Smooth muscle cell (in vitro differentiated cells): ENCODE measurements at regions not wholly inside any gene's neighbourhood (a gene's known extent, or its start where the extent isn't known, plus 50 kb on each side); places are given as distances from the start of the nearest gene placed in this dataset.

ENCODE experiments used
- DNase-seq: peaks from one replicate; lab custom pipeline; 2025; ENCODE audit not compliant: unreplicated experiment; lab: John Stamatoyannopoulos, UW
- H2AFZ ChIP-seq: fragments of 200-600 bp; sonication (generic); 2 replicates; pipeline ENCODE4 v1.6.0; 2016; ENCODE audit warnings: antibody characterized with exemption, low read depth, mild to moderate bottlenecking
- H3F3A ChIP-seq: fragments of 200-600 bp; sonication (generic); 2 replicates; pipeline ENCODE4 v1.6.0; 2017; ENCODE audit warnings: antibody characterized with exemption, low read depth
- H3K27ac ChIP-seq: fragments of 200-600 bp; sonication (generic); 2 replicates; pipeline ENCODE4 v1.5.1; 2016; ENCODE audit warnings: low read depth, mild to moderate bottlenecking
- H3K27me3 ChIP-seq: fragments of 200-600 bp; sonication (generic); 2 replicates; pipeline ENCODE4 v1.6.1; 2016; ENCODE audit warnings: low read depth, mild to moderate bottlenecking
- H3K36me3 ChIP-seq: fragments of 200-600 bp; sonication (generic); 2 replicates; pipeline ENCODE4 v1.5.1; 2016; ENCODE audit warnings: low read depth
- H3K4me1 ChIP-seq: fragments of 200-600 bp; sonication (generic); 2 replicates; pipeline ENCODE4 v1.5.1; 2016; ENCODE audit warnings: low read depth
- H3K4me2 ChIP-seq: fragments of 200-600 bp; sonication (generic); 2 replicates; pipeline ENCODE4 v1.6.0; 2016; ENCODE audit warnings: mild to moderate bottlenecking
- H3K4me3 ChIP-seq: fragments of 200-600 bp; sonication (generic); 2 replicates; pipeline ENCODE4 v1.5.1; 2016; ENCODE audit warnings: mild to moderate bottlenecking
- H3K79me2 ChIP-seq: fragments of 200-600 bp; sonication (generic); 2 replicates; pipeline ENCODE4 v1.6.0; 2016; ENCODE audit warnings: low read depth, mild to moderate bottlenecking
- H3K9ac ChIP-seq: fragments of 200-600 bp; sonication (generic); 2 replicates; pipeline ENCODE4 v1.6.0; 2016; ENCODE audit warnings: low read depth
- H3K9me3 ChIP-seq: fragments of 200-600 bp; sonication (generic); replicated peaks from 2 replicates; pipeline ENCODE4 v1.5.1; 2016; ENCODE audit warnings: low read depth
- H4K20me1 ChIP-seq: fragments of 200-600 bp; sonication (generic); 2 replicates; pipeline ENCODE4 v1.6.0; 2016; ENCODE audit warnings: low read depth
- WGBS: methylation state at CpG from one replicate; pipeline ENCODE4 v1.1.7; 2016; ENCODE audit warnings: low lambda C conversion rate; 5-methylcytosine and 5-hydroxymethylcytosine counted together
- TF ChIP-seq, protein P1 (sequence below): fragments of 200-600 bp; sonication (generic); IDR thresholded peaks from 2 replicates; pipeline ENCODE4 v1.5.1; 2017; ENCODE audit warnings: borderline replicate concordance, mild to moderate bottlenecking, antibody characterized with exemption; ENCODE audit not compliant: insufficient read depth, poor library complexity, severe bottlenecking

- Histone ChIP-seq H3K4me3 (no peak overlapping the region), H3K79me2 (no peaks in the 10 kb centered on the region), H3K9me3 (no peaks in the 10 kb centered on the region), H3F3A (no peaks in the 10 kb centered on the region), H3K36me3 (no peaks in the 10 kb centered on the region), H3K4me1 (no peaks in the 10 kb centered on the region), H2AFZ (no peak overlapping the region), H3K27me3 (no peaks in the 10 kb centered on the region), H3K27ac (no peak overlapping the region), H3K4me2 (no peak overlapping the region), H4K20me1 (no peaks in the 10 kb centered on the region), H3K9ac (no peak overlapping the region)
- TF ChIP-seq, protein P1, sequence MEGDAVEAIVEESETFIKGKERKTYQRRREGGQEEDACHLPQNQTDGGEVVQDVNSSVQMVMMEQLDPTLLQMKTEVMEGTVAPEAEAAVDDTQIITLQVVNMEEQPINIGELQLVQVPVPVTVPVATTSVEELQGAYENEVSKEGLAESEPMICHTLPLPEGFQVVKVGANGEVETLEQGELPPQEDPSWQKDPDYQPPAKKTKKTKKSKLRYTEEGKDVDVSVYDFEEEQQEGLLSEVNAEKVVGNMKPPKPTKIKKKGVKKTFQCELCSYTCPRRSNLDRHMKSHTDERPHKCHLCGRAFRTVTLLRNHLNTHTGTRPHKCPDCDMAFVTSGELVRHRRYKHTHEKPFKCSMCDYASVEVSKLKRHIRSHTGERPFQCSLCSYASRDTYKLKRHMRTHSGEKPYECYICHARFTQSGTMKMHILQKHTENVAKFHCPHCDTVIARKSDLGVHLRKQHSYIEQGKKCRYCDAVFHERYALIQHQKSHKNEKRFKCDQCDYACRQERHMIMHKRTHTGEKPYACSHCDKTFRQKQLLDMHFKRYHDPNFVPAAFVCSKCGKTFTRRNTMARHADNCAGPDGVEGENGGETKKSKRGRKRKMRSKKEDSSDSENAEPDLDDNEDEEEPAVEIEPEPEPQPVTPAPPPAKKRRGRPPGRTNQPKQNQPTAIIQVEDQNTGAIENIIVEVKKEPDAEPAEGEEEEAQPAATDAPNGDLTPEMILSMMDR, result no peak
- 95% methylated on average over 4 of the region's 4 CpGs for WGBS
- DNase-seq, result no peak
Observed at GRCh38 chr9:7659766-7660165, 139.8 kb downstream of the DMAC1 start.

DNA sequence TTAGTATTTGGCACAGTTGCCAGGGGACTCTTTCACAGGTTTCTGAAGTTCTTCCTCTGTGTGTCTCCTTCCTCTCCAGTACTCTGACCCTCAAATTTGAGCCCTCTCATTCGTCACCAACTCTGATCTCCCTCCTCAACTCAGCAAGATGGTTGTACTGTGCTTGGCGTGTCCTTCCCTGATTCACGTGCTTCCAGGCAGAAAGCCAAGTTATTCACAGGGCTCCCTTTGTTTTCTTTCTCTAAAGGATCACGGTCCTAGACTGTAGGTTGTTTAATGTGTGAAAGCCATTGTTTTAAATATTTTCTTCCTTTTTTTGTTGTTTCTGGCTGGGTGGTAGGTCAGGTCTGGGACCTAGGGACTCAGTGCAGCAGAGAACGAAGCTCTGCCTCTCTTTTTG is 142.9 kb downstream of the DMAC1 start:
- Histone ChIP-seq H3K4me2 (no peak overlapping the region), H3K79me2 (no peaks in the 10 kb centered on the region), H3K4me1 (no peaks in the 10 kb centered on the region), H3K4me3 (no peak overlapping the region), H3K36me3 (no peaks in the 10 kb centered on the region), H3K27ac (no peak overlapping the region), H3F3A (no peaks in the 10 kb centered on the region), H3K27me3 (no peaks in the 10 kb centered on the region), H2AFZ (no peak overlapping the region), H3K9ac (no peak overlapping the region), H4K20me1 (no peaks in the 10 kb centered on the region), H3K9me3 (no peaks in the 10 kb centered on the region)
- DNase-seq, result no peak
- TF ChIP-seq, protein P1, result no peak
- WGBS, result 91% methylated on average over 5 of the region's 5 CpGs

DNA sequence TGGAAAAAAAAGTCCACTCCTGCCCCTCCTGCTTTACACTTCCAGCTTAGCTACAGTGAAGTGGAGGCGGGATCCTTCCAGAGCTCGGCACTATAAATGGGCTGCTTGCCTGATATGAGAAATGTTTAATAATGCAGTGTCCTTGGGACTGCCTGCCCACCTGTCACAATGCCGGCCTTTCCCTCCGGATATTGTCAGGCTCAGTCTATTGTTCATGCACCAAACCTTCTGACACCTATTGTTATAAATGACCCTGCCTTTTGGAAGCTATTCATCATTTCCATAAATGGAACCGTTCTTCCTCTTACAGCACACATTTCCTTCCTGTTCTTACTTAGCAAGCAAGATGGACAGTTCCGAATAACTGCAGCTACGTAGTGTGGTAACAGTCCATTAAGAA is 146.3 kb downstream of the DMAC1 start:
- H3K27ac ChIP-seq, result no peak overlapping the region
- no peaks in the 10 kb centered on the region for H3K9me3 ChIP-seq
- TF ChIP-seq, protein P1, result no peak
- no peaks in the 10 kb centered on the region for H3K36me3 ChIP-seq
- H3K4me1 ChIP-seq, result no peaks in the 10 kb centered on the region
- H2AFZ ChIP-seq, result no peak overlapping the region
- no peak overlapping the region for H3K9ac ChIP-seq
- no peak for DNase-seq
- H3K4me3 ChIP-seq, result no peak overlapping the region
- H4K20me1 ChIP-seq, result no peaks in the 10 kb centered on the region
- no peaks in the 10 kb centered on the region for H3F3A ChIP-seq
- H3K27me3 ChIP-seq, result no peaks in the 10 kb centered on the region
- WGBS, result 92% methylated on average over 7 of the region's 7 CpGs
- H3K79me2 ChIP-seq, result no peaks in the 10 kb centered on the region
- no peak overlapping the region for H3K4me2 ChIP-seq

- H3K27me3 ChIP-seq, result no peaks in the 10 kb centered on the region
- no peak for DNase-seq
Observed at GRCh38 chr9:7640231-7640630, 159.3 kb downstream of the DMAC1 start.

More at GRCh38 chr9:7640231-7640630, 159.3 kb downstream of the DMAC1 start:
- Histone ChIP-seq H2AFZ (no peak overlapping the region), H3K36me3 (no peaks in the 10 kb centered on the region), H4K20me1 (no peaks in the 10 kb centered on the region), H3K4me1 (no peaks in the 10 kb centered on the region), H3K9me3 (no peaks in the 10 kb centered on the region), H3K4me2 (no peak overlapping the region), H3K4me3 (no peak overlapping the region), H3K79me2 (no peaks in the 10 kb centered on the region), H3F3A (no peaks in the 10 kb centered on the region), H3K9ac (no peak overlapping the region), H3K27ac (no peak overlapping the region)
- TF ChIP-seq, protein P1, result no peak
